Right kidney (tissue), 1 donor: ENCODE measurements at regions not wholly inside any gene's neighbourhood (a gene's known extent, or its start where the extent isn't known, plus 50 kb on each side); places are given as distances from the start of the nearest gene placed in this dataset.
A peak's percentile ranks its signal among the peaks of the same experiment; 100 is the strongest.

ENCODE experiments used
- DNase-seq: peaks from one replicate; pipeline ENCODE4 v3.0.0-alpha.2; 2016

DNA sequence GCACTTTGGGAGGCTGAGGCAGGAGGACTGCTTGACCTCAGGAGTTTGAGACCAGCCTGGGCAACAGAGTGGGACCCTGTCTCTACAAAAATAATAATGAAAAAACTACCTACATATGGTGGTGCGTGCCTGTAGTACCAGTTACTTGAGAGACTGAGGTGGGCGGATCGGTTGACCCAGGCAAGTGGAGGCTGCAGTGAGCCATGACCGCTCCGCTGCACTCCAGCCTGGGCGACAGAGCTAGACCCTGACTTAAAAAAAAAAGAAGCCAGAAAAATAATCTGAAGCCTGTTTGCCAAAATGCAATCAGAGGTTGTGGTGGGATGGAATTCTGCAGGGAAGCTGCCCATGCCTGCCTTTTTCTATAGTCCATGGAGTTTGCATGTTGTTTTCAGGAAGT lies 50.4 kb upstream of the GGTA1 start:
- no peak for DNase-seq

GRCh38 chr9:121550569-121551512 lies 51.2 kb upstream of the GGTA1 start:
- peak; percentile 88 for DNase-seq

DNA sequence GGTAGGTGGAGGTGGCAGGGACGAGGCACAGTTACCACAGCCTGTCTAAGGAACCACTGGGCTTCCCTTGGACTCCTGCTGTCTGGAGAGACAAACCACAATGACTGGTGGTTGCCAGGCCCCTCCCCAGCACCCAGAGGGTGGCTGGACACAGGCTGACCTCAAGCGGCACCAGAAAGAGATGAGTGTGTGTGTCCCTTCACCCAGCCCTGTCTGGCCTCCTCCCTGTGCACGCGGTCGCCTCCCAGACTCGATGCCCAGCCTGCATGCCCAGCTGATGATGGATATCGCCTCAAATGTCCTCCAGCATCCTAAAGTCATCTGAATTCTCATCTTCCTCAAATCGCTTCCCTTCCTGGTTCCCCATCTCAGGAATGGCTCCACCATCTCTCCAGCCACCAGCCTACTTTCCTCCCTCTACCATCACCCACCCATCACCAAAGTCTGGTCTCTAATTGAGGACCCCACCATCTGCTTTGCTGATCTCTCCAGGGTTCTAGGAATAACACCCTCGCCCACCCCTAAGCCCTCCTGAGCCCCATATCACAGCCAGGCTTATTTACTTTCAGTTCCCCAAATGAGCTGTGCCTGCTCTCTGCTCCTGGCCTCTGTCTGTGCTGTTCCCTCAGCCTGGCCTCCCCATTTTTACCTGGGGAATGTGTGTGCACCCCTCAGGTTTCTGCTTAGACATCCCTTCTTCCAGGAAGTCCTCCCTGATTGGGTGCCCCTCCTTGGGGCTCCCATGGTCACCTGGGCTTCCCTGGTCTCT lies 52.5 kb upstream of the GGTA1 start:
- no peak for DNase-seq

DNA sequence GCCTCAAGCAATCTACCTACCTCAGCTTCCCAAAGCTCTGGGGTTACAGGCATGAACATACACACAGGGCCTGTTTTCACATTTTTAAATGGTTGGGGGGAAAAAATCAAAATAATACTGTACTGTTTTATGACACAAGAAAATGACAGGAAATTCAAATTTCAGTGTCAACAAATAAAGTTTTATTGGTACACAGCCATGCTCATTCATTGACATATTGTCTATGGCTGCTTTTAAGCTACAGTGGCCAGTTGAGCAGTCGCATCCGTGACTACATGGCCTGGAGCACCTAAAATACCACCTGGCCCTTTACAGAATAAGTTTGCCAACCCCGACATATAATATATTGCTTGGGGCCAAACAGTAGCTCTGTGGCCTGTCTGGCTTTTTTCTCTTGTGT lies 56.4 kb upstream of the GGTA1 start:
- DNase-seq = no peak

DNA sequence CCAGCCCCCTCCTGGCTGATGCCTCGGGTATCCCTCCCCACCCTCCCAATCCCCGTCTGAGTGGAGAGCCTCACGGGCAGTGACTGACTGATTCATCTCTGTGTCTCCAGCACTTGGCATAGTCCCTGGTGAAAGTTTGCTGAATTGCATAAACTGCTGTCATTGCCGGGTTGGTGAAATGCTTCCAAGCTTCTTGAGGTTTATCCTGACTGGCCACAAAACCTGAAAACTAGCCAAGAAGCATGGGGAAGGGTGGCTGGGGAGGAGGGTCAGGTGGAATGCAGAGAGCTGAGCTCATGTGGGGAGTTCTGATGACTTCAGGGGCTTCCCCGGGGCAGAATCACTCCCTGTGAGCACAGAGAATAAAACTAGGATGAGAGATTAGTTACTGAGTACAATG lies 56.9 kb upstream of the GGTA1 start:
- no peak for DNase-seq

GRCh38 chr9:121557581-121558447 lies 58.2 kb upstream of the GGTA1 start:
- peak; percentile 72 for DNase-seq

DNA sequence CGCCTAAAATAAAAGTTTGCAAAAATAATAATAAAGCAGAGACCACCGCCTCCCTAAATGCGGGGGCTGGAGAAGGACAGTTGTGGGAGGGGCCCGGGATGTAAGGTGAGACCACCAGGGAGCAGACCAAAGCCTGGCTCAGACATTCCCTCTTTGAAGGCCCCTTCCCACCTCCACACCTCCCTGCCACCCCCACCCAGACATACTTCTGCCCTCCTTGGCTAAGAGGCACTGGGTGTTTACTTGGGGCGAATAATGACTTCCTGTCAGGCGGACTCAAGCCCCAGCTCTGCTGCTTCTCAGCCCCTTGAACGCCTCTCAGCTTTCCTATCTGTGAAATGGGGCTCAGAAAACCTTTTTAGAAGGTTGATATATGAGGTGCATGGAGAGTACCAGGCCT lies 58.8 kb upstream of the GGTA1 start:
- no peak for DNase-seq

DNA sequence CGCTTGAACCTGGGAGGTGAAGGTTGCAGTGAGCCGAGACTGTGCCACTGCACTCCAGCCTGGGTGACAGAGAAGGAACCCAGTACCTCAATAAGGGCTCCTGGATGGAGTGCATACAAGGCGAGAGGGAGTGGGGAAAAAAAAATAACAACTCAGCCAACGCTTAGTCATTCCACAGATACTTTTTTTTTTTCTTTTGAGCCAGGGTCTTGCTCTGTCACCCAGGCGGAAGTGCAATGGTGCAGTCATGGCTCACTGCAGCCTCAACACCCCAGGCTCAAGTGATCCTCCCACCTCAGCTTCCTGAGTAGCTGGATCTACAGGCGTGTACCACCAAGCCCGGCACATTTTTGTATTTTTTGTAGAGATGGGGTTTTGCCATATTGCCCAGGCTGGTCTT lies 59.5 kb upstream of the GGTA1 start:
- no peak for DNase-seq

DNA sequence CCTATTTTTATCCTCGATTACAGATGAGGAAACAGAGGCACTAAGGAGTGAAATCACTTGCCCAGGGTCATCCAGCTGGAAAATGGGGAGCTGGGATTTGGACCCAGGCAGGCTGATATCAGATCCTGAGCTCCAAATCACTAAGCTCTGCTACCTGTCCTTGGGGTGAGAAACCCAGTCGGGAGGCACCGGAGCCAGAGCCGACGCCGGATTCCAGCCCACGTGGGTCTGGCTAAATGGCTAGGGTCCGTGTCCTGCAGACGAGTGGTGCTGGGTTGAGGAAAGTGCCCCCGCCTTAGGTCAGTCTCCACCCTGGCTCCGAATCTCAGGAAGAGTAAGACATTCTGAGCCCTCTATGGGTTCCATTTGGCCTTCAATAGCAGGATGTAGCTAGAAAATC lies 61.3 kb upstream of the GGTA1 start:
- no peak for DNase-seq

- no peak for DNase-seq
These were observed 62.0 kb upstream of the GGTA1 start for GRCh38 chr9:121561385-121562222.

GRCh38 chr9:121562301-121562700 lies 62.7 kb upstream of the GGTA1 start:
- DNase-seq = no peak

DNA sequence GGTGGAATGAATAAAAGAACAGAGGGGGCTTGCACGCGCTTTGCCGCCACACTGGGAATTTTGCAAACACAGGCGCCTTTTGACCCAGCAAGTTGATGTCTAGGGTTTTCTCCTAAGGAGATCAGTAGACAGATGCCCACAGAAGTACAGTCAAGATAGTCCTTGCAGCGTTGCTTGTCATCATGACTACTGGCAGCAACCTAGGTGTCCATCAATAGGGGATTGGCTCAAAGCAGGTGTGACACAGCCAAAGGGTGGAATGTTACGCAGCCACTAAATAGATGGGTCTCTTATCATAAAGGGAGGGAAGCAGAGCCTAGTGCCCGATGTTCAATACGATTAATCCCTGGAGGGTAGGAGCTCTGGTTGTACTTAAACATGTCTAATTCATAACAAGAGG lies 63.8 kb upstream of the GGTA1 start:
- DNase-seq = no peak

DNA sequence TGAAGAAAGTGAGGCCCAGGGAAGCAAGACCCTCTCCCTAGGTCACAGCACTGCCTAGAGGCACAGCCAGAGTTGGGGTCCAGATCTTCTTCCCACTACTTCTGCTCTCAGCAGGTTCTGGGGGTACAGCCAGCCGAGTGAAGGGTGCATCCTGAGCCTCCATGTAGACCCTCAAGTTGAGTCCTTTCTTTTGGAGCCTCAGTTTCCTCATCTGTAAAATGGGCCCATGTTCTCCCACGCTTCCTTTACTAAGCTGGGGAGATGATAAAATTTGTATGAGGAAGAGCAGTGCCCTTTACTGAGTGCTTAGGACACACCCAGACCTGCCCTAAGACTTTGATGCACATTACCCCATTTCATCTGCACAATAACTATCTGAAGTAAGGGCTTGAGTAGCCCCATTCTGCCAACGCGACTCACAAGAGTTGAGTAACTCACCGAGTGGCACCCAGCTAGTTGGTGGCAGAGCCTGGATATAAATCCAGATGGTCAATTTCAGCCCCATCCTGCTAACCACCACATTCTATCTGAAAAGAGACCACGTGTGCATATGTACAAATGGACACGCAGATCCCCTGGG lies 64.3 kb upstream of the GGTA1 start:
- DNase-seq = no peak

DNA sequence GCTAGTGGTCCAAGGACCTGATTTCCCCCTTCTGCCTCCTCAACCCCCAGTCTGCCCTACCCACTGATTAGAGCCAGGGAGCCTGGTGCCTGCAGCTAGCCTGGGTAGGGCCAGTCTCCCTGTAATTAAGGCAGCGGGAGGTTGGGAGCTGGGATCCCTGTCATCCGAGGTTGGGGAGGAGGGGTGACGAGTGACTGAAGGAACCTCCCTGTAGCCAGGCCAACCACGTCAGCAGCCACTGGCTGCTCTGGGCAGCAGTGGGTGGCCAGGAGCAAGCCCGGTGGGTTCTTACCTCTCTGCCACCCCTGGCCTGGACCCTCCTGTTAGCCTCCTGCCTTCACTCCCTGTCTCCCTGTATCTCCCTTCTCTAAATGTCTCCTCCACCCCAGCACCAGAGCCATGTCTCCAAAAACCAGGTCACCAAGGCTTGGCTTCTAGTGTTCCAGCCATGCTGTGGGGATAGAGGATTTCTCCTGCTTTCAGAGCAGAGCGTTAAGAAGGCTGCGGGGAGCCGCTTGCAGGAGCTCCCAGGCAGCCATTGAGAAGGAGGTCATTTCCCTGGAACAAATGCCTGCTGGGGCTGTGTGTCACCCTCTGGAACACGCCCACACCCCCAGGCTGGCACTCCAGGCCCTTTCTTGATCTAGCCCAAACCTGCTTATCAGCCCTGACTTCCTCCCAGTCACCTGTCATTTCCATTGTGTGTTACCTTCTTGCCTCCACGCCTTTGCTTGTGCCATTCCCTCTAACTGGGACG lies 65.0 kb upstream of the GGTA1 start:
- no peak for DNase-seq

GRCh38 chr9:121566481-121567465 lies 67.1 kb upstream of the GGTA1 start:
- DNase-seq = peak; percentile 76

- DNase-seq = peak; percentile 75
These were observed 68.1 kb upstream of the GGTA1 start for GRCh38 chr9:121567500-121568342.

DNA sequence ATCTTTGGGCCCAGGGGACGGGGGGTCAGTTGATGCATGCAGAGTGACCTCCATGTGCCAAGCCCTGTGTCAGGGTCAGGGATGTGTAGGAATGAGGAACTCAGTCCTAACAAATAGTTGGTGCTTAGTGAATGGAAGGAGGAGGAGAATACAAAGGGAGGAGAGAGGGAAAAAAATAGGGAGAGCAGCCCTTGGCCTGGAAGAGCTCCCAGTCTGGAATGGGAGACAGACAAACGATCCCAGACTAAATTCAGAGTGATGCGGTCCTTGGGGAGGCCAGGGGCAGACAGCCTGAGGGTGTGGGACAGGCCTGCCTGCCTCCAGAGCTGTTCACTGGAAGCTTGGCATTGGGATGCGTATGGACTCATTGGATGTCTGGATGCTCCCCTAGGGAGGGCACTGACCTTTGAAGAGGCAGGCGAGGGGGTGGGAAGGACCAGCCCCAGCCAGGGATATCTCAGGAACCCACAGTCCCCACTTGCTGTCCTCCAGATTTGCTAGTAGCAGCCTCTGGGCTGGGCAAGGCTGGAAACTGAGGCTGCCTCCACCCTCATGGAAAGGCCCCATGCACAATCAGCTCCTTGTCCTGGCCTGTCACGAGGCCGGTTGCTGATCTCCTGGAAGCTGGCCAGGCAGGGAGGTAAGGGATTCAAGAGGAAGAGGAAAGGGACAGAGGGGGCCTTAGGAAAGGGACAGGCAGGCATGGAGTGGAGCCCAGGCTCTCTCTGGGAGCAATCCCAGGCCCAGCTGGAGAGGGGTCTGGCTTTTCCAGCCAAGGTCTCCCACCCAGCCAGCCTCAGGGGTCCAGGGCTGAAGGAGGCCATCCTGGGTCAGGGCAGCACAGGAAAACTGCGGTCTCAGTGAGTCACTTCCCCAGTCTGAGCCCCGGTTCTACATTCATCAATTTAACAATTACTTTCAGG lies 69.0 kb upstream of the GGTA1 start:
- no peak for DNase-seq
